ENCODE measurements at regions not wholly inside any gene's neighbourhood (a gene's known extent, or its start where the extent isn't known, plus 50 kb on each side); places are given as distances from the start of the nearest gene placed in this dataset.

GRCh38 chr2:125642032-125642431 lies 1013.9 kb upstream of the GYPC start:
- H3K4me3 ChIP-seq (ENCODE audit: low read depth, low read length), result no peak overlapping the region
- DNase-seq (ENCODE audit: low read depth), result no peak
- no peak for TF ChIP-seq CTCF (IDR thresholded peaks at IDR 0.05; ENCODE audit: control insufficient read depth, extremely low read depth, insufficient read depth)

DNA sequence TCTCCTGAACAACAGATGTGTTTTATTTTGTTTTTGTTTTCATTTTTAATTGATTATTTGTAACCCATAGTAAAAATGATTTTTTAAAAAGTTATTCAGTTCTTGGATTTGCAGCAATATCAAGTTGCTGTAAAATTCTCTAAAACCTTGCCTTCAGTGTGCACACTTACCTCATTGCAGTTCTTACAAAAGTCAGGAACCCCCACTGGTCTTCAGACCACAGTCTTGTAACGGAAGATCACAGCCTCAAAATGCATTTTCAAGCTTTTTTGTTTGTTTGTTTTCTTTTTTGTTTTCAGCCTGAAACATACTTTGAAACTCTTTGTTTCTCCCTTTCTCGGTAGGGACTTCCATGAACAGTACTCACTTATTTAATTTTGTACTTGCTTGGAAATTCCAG lies 1012.8 kb upstream of the GYPC start:
- no peak overlapping the region for H3K4me3 ChIP-seq (ENCODE audit: low read depth, low read length)
- TF ChIP-seq CTCF (IDR thresholded peaks at IDR 0.05; ENCODE audit: control insufficient read depth, extremely low read depth, insufficient read depth), result no peak
- DNase-seq (ENCODE audit: low read depth), result no peak

- peak; percentile 13 for DNase-seq (ENCODE audit: low read depth)
- H3K4me3 ChIP-seq (ENCODE audit: low read depth, low read length), result no peak overlapping the region
- no peak for TF ChIP-seq CTCF (IDR thresholded peaks at IDR 0.05; ENCODE audit: control insufficient read depth, extremely low read depth, insufficient read depth)
Measured at GRCh38 chr2:125643585-125643984, 1012.4 kb upstream of the GYPC start.

DNA sequence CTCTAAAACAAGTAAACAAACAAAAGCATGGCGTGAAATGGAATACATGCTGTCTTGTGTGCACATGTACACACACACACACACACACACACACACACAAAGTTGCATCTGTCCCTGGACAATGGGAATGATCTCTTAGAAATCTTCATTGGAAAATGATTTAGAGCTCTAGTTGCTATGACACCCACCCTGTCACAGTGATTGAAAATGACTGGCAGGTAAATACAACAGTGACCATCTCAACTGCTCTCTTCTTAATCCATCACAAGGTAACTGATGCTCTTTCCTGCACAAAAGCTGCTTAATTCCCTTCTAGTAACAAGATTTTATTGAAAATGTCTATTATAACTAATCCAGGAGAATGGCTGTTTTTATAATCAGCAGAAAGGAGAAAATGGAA lies 1011.7 kb upstream of the GYPC start:
- no peak for DNase-seq (ENCODE audit: low read depth)
- no peak overlapping the region for H3K4me3 ChIP-seq (ENCODE audit: low read depth, low read length)
- no peak for TF ChIP-seq CTCF (IDR thresholded peaks at IDR 0.05; ENCODE audit: control insufficient read depth, extremely low read depth, insufficient read depth)

DNA sequence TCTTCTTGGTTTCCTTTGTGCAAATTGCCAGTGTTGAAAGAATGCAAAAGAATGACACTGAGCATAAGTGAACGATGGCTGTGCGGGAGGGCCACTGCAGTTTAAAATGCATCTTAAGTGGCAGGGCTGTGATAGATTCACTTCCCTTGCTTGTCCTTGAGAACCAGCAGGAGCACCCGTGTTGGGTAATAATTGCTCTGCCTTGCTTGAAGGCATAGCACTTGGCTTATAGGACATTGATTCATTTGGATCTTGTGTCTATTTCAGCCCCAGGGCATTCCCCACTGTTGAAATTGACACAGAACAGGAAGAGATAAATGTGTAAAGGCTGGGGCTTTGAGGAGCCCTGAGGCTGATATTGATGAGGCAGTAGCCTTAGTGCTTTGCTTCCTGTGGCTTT lies 1003.7 kb upstream of the GYPC start:
- TF ChIP-seq CTCF (IDR thresholded peaks at IDR 0.05; ENCODE audit: control insufficient read depth, extremely low read depth, insufficient read depth), result no peak
- H3K4me3 ChIP-seq (ENCODE audit: low read depth, low read length), result no peak overlapping the region
- no peak for DNase-seq (ENCODE audit: low read depth)

DNA sequence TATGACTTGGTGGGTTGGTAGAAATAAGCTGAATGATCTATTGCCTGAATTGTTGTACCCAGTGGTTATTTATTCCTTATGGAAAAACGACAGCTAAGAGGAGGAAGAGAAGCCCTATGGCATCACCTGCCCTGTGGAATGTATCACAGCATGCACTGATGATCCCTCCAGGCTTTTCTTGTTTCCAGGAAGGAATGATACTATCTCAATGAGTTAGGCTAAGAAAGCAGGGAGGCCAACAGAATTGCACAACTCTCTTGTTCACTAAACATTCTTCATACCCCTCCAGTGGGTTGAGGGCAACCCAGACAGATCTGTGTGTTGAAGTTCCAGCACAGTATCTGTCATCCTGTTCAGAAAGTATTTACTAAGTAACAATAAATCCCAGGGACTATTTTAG lies 1001.7 kb upstream of the GYPC start:
- DNase-seq (ENCODE audit: low read depth), result no peak
- no peak for TF ChIP-seq CTCF (IDR thresholded peaks at IDR 0.05; ENCODE audit: control insufficient read depth, extremely low read depth, insufficient read depth)
- H3K4me3 ChIP-seq (ENCODE audit: low read depth, low read length), result no peak overlapping the region

GRCh38 chr2:125656190-125656589 lies 999.8 kb upstream of the GYPC start:
- H3K4me3 ChIP-seq (ENCODE audit: low read depth, low read length), result no peak overlapping the region
- no peak for DNase-seq (ENCODE audit: low read depth)
- TF ChIP-seq CTCF (IDR thresholded peaks at IDR 0.05; ENCODE audit: control insufficient read depth, extremely low read depth, insufficient read depth), result no peak
